ENCODE measurements at regions not wholly inside any gene's neighbourhood (a gene's known extent, or its start where the extent isn't known, plus 50 kb on each side); places are given as distances from the start of the nearest gene placed in this dataset.

- intact Hi-C loops (cut with micrococcal nuclease), result no loop called here
- Mint-ChIP-seq H3K36me3 (ENCODE audit: low read depth) (peaks cover 2% of the 10 kb centered on the region), H3K27ac (no peak overlapping the region), H3K9me3 (no peaks in the 10 kb centered on the region), H3K4me1 (peaks cover 27% of the 10 kb centered on the region), H3K27me3 (peaks cover 13% of the 10 kb centered on the region), H3K4me3 (no peak overlapping the region)
- DNase-seq, result no peak
Measured at GRCh38 chr15:31508656-31509055, 182.0 kb downstream of the KLF13 start.

- H3K27me3 Mint-ChIP-seq, result peaks cover 11% of the 10 kb centered on the region
- intact Hi-C loops (cut with micrococcal nuclease), result no loop called here
- no peak for DNase-seq
- H3K36me3 Mint-ChIP-seq (ENCODE audit: low read depth), result peaks cover 5% of the 10 kb centered on the region
- peaks cover 27% of the 10 kb centered on the region for H3K4me1 Mint-ChIP-seq
- H3K4me3 Mint-ChIP-seq, result no peak overlapping the region
- peaks cover 10% of the 10 kb centered on the region for H3K9me3 Mint-ChIP-seq
- H3K27ac Mint-ChIP-seq, result no peak overlapping the region
Measured at GRCh38 chr15:31510057-31510456, 183.4 kb downstream of the KLF13 start.

GRCh38 chr15:31511707-31512310 is 185.2 kb downstream of the KLF13 start:
- Mint-ChIP-seq H3K27ac (peak overlapping the region; percentile 45), H3K9me3 (peaks cover 20% of the 10 kb centered on the region), H3K4me1 (peaks cover 27% of the 10 kb centered on the region), H3K36me3 (ENCODE audit: low read depth) (peaks cover 6% of the 10 kb centered on the region), H3K27me3 (peaks cover 7% of the 10 kb centered on the region), H3K4me3 (peak overlapping the region; percentile 57)
- peak; percentile 90 for DNase-seq
- intact Hi-C loops (cut with micrococcal nuclease), result no loop called here

- Mint-ChIP-seq H3K27ac (peak overlapping the region; percentile 20), H3K4me1 (peaks cover 22% of the 10 kb centered on the region), H3K36me3 (ENCODE audit: low read depth) (peaks cover 6% of the 10 kb centered on the region), H3K27me3 (no peaks in the 10 kb centered on the region), H3K4me3 (no peak overlapping the region), H3K9me3 (peaks cover 20% of the 10 kb centered on the region)
- intact Hi-C loops (cut with micrococcal nuclease), result no loop called here
- no peak for DNase-seq
Measured at GRCh38 chr15:31513178-31513577, 186.5 kb downstream of the KLF13 start.

- Mint-ChIP-seq H3K27ac (no peak overlapping the region), H3K36me3 (ENCODE audit: low read depth) (peaks cover 4% of the 10 kb centered on the region), H3K4me3 (no peak overlapping the region), H3K9me3 (peaks cover 20% of the 10 kb centered on the region), H3K27me3 (peaks cover 6% of the 10 kb centered on the region), H3K4me1 (peaks cover 17% of the 10 kb centered on the region)
- intact Hi-C loops (cut with micrococcal nuclease), result no loop called here
- DNase-seq, result no peak
Measured at GRCh38 chr15:31516440-31516839, 189.8 kb downstream of the KLF13 start.

GRCh38 chr15:31516874-31517273 is 190.2 kb downstream of the KLF13 start:
- DNase-seq, result peak; percentile 45
- H3K36me3 Mint-ChIP-seq (ENCODE audit: low read depth), result peaks cover 4% of the 10 kb centered on the region
- H3K9me3 Mint-ChIP-seq, result peaks cover 20% of the 10 kb centered on the region
- no peak overlapping the region for H3K4me3 Mint-ChIP-seq
- peaks cover 15% of the 10 kb centered on the region for H3K4me1 Mint-ChIP-seq
- no peak overlapping the region for H3K27ac Mint-ChIP-seq
- intact Hi-C loops (cut with micrococcal nuclease), result no loop called here
- peaks cover 6% of the 10 kb centered on the region for H3K27me3 Mint-ChIP-seq

- Mint-ChIP-seq H3K4me3 (no peak overlapping the region), H3K9me3 (peaks cover 20% of the 10 kb centered on the region), H3K27ac (no peak overlapping the region), H3K27me3 (peaks cover 6% of the 10 kb centered on the region), H3K36me3 (ENCODE audit: low read depth) (peaks cover 4% of the 10 kb centered on the region), H3K4me1 (peaks cover 9% of the 10 kb centered on the region)
- intact Hi-C loops (cut with micrococcal nuclease), result no loop called here
- DNase-seq, result peak; percentile 45
Measured at GRCh38 chr15:31517711-31518110, 191.1 kb downstream of the KLF13 start.

- no peak overlapping the region for H3K27ac Mint-ChIP-seq
- H3K4me1 Mint-ChIP-seq, result peaks cover 2% of the 10 kb centered on the region
- no peak for DNase-seq
- no peaks in the 10 kb centered on the region for H3K9me3 Mint-ChIP-seq
- no peaks in the 10 kb centered on the region for H3K36me3 Mint-ChIP-seq (ENCODE audit: low read depth)
- intact Hi-C loops (cut with micrococcal nuclease), result no loop called here
- H3K27me3 Mint-ChIP-seq, result peaks cover 7% of the 10 kb centered on the region
- H3K4me3 Mint-ChIP-seq, result no peak overlapping the region
Measured at GRCh38 chr15:31522028-31522427, 195.4 kb downstream of the KLF13 start.

- H3K4me1 Mint-ChIP-seq, result no peaks in the 10 kb centered on the region
- peaks cover 7% of the 10 kb centered on the region for H3K27me3 Mint-ChIP-seq
- H3K4me3 Mint-ChIP-seq, result no peak overlapping the region
- intact Hi-C loops (cut with micrococcal nuclease), result no loop called here
- H3K9me3 Mint-ChIP-seq, result no peaks in the 10 kb centered on the region
- peak; percentile 53 for DNase-seq
- no peaks in the 10 kb centered on the region for H3K36me3 Mint-ChIP-seq (ENCODE audit: low read depth)
- H3K27ac Mint-ChIP-seq, result no peak overlapping the region
Measured at GRCh38 chr15:31523027-31523654, 196.5 kb downstream of the KLF13 start.

GRCh38 chr15:31523655-31524049 is 197.0 kb downstream of the KLF13 start:
- Mint-ChIP-seq H3K27me3 (peaks cover 7% of the 10 kb centered on the region), H3K4me3 (no peak overlapping the region), H3K4me1 (no peaks in the 10 kb centered on the region), H3K9me3 (no peaks in the 10 kb centered on the region), H3K36me3 (ENCODE audit: low read depth) (no peaks in the 10 kb centered on the region), H3K27ac (no peak overlapping the region)
- peak; percentile 54 for DNase-seq
- intact Hi-C loops (cut with micrococcal nuclease), result no loop called here

GRCh38 chr15:31525185-31525695 is 198.6 kb downstream of the KLF13 start:
- intact Hi-C loops (cut with micrococcal nuclease), result no loop called here
- H3K9me3 Mint-ChIP-seq, result no peaks in the 10 kb centered on the region
- DNase-seq, result no peak
- H3K27me3 Mint-ChIP-seq, result peaks cover 2% of the 10 kb centered on the region
- H3K4me3 Mint-ChIP-seq, result no peak overlapping the region
- H3K4me1 Mint-ChIP-seq, result no peaks in the 10 kb centered on the region
- no peak overlapping the region for H3K27ac Mint-ChIP-seq
- no peaks in the 10 kb centered on the region for H3K36me3 Mint-ChIP-seq (ENCODE audit: low read depth)

GRCh38 chr15:31525988-31526665 is 199.5 kb downstream of the KLF13 start:
- intact Hi-C loops (cut with micrococcal nuclease), result no loop called here
- no peak for DNase-seq
- Mint-ChIP-seq H3K27ac (no peak overlapping the region), H3K4me1 (no peaks in the 10 kb centered on the region), H3K9me3 (no peaks in the 10 kb centered on the region), H3K4me3 (no peak overlapping the region), H3K27me3 (peaks cover 2% of the 10 kb centered on the region), H3K36me3 (ENCODE audit: low read depth) (no peaks in the 10 kb centered on the region)

GRCh38 chr15:31526916-31527690 is 200.5 kb downstream of the KLF13 start:
- intact Hi-C loops (cut with micrococcal nuclease), result no loop called here
- Mint-ChIP-seq H3K4me1 (no peaks in the 10 kb centered on the region), H3K27me3 (peaks cover 4% of the 10 kb centered on the region), H3K9me3 (no peaks in the 10 kb centered on the region), H3K27ac (no peak overlapping the region), H3K36me3 (ENCODE audit: low read depth) (no peaks in the 10 kb centered on the region), H3K4me3 (no peak overlapping the region)
- DNase-seq, result no peak

- Mint-ChIP-seq H3K9me3 (no peaks in the 10 kb centered on the region), H3K4me3 (no peak overlapping the region), H3K27ac (no peak overlapping the region), H3K4me1 (no peaks in the 10 kb centered on the region), H3K27me3 (peaks cover 6% of the 10 kb centered on the region), H3K36me3 (ENCODE audit: low read depth) (no peaks in the 10 kb centered on the region)
- DNase-seq, result no peak
- intact Hi-C loops (cut with micrococcal nuclease), result no loop called here
Measured at GRCh38 chr15:31528846-31529245, 202.2 kb downstream of the KLF13 start.

All from activated CD4-positive, alpha-beta T cell treated with anti-CD3 and anti-CD28 coated beads, Interleukin-2, amount 10 ng/mL, durations not matched to agents 24 days and 14 days (primary cell).